ENCODE measurements at regions not wholly inside any gene's neighbourhood (a gene's known extent, or its start where the extent isn't known, plus 50 kb on each side); places are given as distances from the start of the nearest gene placed in this dataset.
A peak's percentile ranks its signal among the peaks of the same experiment; 100 is the strongest.

GRCh38 chr6:132213191-132213590, 188.1 kb downstream of the MOXD1 start:
- ATAC-seq (ENCODE audit: low read depth) (no peak), DNase-seq (ENCODE audit: low spot score) (no peak)
- Histone ChIP-seq H3K4me3 (ENCODE audit: severe bottlenecking) (no peak overlapping the region), H3K27me3 (ENCODE audit: insufficient read depth, poor library complexity, severe bottlenecking) (no peaks in the 10 kb centered on the region), H3K27ac (ENCODE audit: poor library complexity, severe bottlenecking) (no peak overlapping the region), H3K9me3 (ENCODE audit: severe bottlenecking) (no peaks in the 10 kb centered on the region), H3K4me1 (ENCODE audit: insufficient read depth, poor library complexity, severe bottlenecking) (no peaks in the 10 kb centered on the region), H3K36me3 (ENCODE audit: low read depth) (no peaks in the 10 kb centered on the region)
- no peak for TF ChIP-seq CTCF (IDR thresholded peaks at IDR 0.05; ENCODE audit: poor library complexity, severe bottlenecking)

DNA sequence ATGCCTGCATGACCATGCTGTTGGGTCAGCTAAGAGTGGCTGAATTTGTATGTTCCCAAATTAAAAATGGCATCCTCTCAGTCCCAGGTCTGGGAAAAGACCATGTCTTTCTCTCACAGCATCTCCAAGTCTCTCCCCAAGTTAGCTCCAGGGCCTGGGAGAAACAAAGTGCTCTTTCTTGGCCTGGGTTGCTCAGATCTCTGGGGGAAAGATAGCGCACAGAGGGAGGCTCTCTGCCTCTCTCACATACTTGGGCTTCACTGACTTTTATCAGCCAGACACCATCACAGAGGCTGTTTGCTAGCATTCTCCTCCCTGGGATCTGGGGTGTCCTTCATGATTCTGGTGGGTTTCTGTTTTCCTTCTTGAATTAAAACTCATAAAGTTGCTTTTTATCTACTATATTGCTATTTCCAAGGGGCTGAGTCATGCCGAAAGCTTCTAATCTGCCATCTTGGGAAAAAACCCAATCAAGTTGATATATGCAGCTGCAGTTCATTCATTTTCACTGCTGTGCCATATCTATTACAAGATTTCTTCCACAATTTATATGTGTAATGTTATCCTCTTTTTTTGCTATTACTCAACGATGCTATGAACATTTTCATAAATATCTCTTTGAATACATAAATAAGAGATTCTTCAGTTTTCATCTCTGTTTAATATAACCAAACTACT, 190.2 kb downstream of the MOXD1 start:
- Histone ChIP-seq H3K9me3 (ENCODE audit: severe bottlenecking) (no peaks in the 10 kb centered on the region), H3K27ac (ENCODE audit: poor library complexity, severe bottlenecking) (no peak overlapping the region), H3K4me3 (ENCODE audit: severe bottlenecking) (no peak overlapping the region), H3K27me3 (ENCODE audit: insufficient read depth, poor library complexity, severe bottlenecking) (no peaks in the 10 kb centered on the region), H3K36me3 (ENCODE audit: low read depth) (no peaks in the 10 kb centered on the region), H3K4me1 (ENCODE audit: insufficient read depth, poor library complexity, severe bottlenecking) (no peaks in the 10 kb centered on the region)
- no peak for TF ChIP-seq CTCF (IDR thresholded peaks at IDR 0.05; ENCODE audit: poor library complexity, severe bottlenecking)
- DNase-seq (ENCODE audit: low spot score) (no peak), ATAC-seq (ENCODE audit: low read depth) (no peak)

DNA sequence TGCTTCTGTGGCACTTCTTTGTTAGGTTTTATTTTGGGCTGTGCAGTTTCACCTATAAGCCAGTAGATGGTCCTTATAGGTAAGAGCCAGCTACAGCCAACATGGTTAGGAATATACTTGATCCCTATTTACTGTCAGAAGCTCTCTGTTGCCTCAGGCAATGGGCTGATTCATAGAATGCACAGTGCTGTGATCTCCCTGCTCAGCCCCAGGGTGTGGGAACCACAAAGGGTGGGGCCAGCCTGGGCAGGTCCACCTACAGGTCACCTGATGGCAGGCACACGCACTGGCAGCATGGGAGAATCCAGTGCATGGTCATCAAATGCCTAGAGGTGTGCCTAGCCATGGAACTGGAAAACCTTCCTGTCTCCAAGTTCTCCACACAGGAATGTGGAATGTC, 191.9 kb downstream of the MOXD1 start:
- no peaks in the 10 kb centered on the region for H3K4me1 ChIP-seq (ENCODE audit: insufficient read depth, poor library complexity, severe bottlenecking)
- ATAC-seq (ENCODE audit: low read depth) (peak; percentile 94), DNase-seq (ENCODE audit: low spot score) (peak; percentile 76)
- no peaks in the 10 kb centered on the region for H3K9me3 ChIP-seq (ENCODE audit: severe bottlenecking)
- no peak overlapping the region for H3K27ac ChIP-seq (ENCODE audit: poor library complexity, severe bottlenecking)
- no peak overlapping the region for H3K4me3 ChIP-seq (ENCODE audit: severe bottlenecking)
- TF ChIP-seq CTCF (IDR thresholded peaks at IDR 0.05; ENCODE audit: poor library complexity, severe bottlenecking): no peak
- H3K36me3 ChIP-seq (ENCODE audit: low read depth): no peaks in the 10 kb centered on the region
- no peaks in the 10 kb centered on the region for H3K27me3 ChIP-seq (ENCODE audit: insufficient read depth, poor library complexity, severe bottlenecking)

DNA sequence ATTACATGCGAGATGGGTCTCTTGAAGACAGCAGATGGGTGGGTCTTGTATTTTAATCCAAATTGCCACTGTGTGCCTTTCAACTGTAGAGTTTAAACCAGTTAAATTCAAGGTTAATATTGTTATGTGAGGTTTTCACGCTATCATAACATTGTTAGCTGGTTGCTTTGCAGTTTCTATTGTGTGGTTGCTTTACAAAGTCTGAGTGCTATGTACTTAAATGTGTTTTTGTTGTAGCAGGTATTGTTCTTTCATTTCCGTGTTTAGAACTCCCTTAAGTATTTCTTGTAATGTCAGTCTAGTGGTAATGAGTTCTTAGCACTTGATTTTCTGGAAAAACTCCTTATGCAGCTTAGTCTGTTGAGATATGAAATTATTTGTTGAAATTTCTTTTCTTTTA, 193.3 kb downstream of the MOXD1 start:
- no peak overlapping the region for H3K4me3 ChIP-seq (ENCODE audit: severe bottlenecking)
- no peak overlapping the region for H3K27ac ChIP-seq (ENCODE audit: poor library complexity, severe bottlenecking)
- no peak for TF ChIP-seq CTCF (IDR thresholded peaks at IDR 0.05; ENCODE audit: poor library complexity, severe bottlenecking)
- H3K9me3 ChIP-seq (ENCODE audit: severe bottlenecking): no peaks in the 10 kb centered on the region
- no peak for ATAC-seq (ENCODE audit: low read depth)
- no peak for DNase-seq (ENCODE audit: low spot score)
- no peaks in the 10 kb centered on the region for H3K27me3 ChIP-seq (ENCODE audit: insufficient read depth, poor library complexity, severe bottlenecking)
- no peaks in the 10 kb centered on the region for H3K36me3 ChIP-seq (ENCODE audit: low read depth)
- H3K4me1 ChIP-seq (ENCODE audit: insufficient read depth, poor library complexity, severe bottlenecking): no peaks in the 10 kb centered on the region

DNA sequence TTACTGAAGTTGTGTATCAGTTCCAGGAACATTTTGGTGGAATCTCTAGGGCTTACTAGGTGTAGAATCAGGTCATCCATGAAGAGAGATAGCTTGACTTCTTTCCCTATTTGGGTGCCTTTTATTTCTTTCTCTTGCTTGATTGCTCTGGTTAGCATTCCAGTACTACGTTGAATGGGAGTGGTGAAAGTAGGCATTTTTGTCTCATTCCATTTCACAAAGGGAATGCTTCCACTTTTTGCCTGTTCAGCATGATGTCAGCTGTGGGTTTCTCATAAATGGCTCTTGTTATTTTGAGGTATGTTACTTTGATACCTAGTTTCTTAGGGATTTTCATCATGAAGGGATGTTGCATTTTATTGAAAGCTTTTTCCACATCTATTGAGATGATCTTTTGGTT, 195.3 kb downstream of the MOXD1 start:
- Histone ChIP-seq H3K27me3 (ENCODE audit: insufficient read depth, poor library complexity, severe bottlenecking) (no peaks in the 10 kb centered on the region), H3K27ac (ENCODE audit: poor library complexity, severe bottlenecking) (no peak overlapping the region), H3K9me3 (ENCODE audit: severe bottlenecking) (no peaks in the 10 kb centered on the region), H3K4me3 (ENCODE audit: severe bottlenecking) (no peak overlapping the region), H3K36me3 (ENCODE audit: low read depth) (no peaks in the 10 kb centered on the region), H3K4me1 (ENCODE audit: insufficient read depth, poor library complexity, severe bottlenecking) (no peaks in the 10 kb centered on the region)
- ATAC-seq (ENCODE audit: low read depth) (no peak), DNase-seq (ENCODE audit: low spot score) (no peak)
- TF ChIP-seq CTCF (IDR thresholded peaks at IDR 0.05; ENCODE audit: poor library complexity, severe bottlenecking): no peak

Measured in RWPE2 (cell line).